RWPE1 (cell line): ENCODE measurements at regions not wholly inside any gene's neighbourhood (a gene's known extent, or its start where the extent isn't known, plus 50 kb on each side); places are given as distances from the start of the nearest gene placed in this dataset.

ENCODE experiments used
- CTCF ChIA-PET: fragments of 350-600 bp; sonication (Branson Sonifier 250); formaldehyde crosslinking; extraction: SDS; loops from one replicate; lab custom pipeline; 2021; lab: Yijun Ruan, JAX
- POLR2A ChIA-PET: fragments of 400-600 bp; formaldehyde crosslinking; extraction: SDS; loops from one replicate; lab custom pipeline; 2020; ENCODE audit warnings: antibody characterized with exemption; ENCODE audit not compliant: low non-redundant PET; lab: Yijun Ruan, JAX
- DNase-seq: peaks from one replicate; pipeline ENCODE4 v3.0.0; 2012; ENCODE audit warnings: low spot score
- H3K27ac ChIP-seq: fragments of 450-650 bp; 2 replicates; pipeline ENCODE4 v1.5.1; 2017
- TF ChIP-seq, protein P1 (sequence below): fragments of 450-650 bp; conservative IDR thresholded peaks from 2 replicates; pipeline ENCODE4 v1.5.1; 2017; ENCODE audit warnings: low read depth, mild to moderate bottlenecking

DNA sequence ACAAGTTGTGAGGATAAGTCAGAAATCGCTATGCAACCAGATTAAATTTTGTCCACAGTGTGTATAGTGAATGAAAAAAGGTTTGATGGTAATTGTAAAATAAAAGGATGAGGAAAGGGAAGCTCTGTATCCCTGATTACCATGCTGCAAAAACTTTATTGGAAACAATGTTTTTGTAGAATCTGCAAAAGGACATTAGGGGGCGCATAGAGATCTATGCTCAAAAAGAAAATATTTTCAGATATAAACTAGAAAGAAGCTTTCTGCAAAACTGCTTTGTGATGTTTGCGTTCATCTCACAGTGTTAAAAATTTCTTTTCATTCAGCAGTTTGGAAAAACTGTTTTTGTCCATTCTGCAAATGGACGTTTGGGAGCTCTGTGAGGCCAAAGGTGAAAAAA is 390.5 kb downstream of the OR4C45 start:
- CTCF ChIA-PET, result interaction anchor here (0.6 kb wide), 1 partner anchor 270 kb away, joined by 3 read pairs; no protein-coding TSS in a partner anchor
- TF ChIP-seq, protein P1, sequence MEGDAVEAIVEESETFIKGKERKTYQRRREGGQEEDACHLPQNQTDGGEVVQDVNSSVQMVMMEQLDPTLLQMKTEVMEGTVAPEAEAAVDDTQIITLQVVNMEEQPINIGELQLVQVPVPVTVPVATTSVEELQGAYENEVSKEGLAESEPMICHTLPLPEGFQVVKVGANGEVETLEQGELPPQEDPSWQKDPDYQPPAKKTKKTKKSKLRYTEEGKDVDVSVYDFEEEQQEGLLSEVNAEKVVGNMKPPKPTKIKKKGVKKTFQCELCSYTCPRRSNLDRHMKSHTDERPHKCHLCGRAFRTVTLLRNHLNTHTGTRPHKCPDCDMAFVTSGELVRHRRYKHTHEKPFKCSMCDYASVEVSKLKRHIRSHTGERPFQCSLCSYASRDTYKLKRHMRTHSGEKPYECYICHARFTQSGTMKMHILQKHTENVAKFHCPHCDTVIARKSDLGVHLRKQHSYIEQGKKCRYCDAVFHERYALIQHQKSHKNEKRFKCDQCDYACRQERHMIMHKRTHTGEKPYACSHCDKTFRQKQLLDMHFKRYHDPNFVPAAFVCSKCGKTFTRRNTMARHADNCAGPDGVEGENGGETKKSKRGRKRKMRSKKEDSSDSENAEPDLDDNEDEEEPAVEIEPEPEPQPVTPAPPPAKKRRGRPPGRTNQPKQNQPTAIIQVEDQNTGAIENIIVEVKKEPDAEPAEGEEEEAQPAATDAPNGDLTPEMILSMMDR, result no peak
- POLR2A ChIA-PET, result no interaction called here
- no peak for DNase-seq
- H3K27ac ChIP-seq, result no peak overlapping the region
